HepG2 (cell line): ENCODE measurements at regions not wholly inside any gene's neighbourhood (a gene's known extent, or its start where the extent isn't known, plus 50 kb on each side); places are given as distances from the start of the nearest gene placed in this dataset.
"Not testable (repeated sequence)": the region's sequence is repeated elsewhere in the genome, so short reads cannot be mapped to it uniquely, and the experiment has no call there.

Experiments
- ATAC-seq: fragments of 200-7000 bp; cut with Tn5 transposase; 3 replicates; pipeline ENCODE4 v1.9.1; 2020; ENCODE audit warnings: mild to moderate bottlenecking, moderate library complexity
- BruUV-seq: library from RNA; stranded (reverse); fragments of 400-500 nt; replicated peaks from 2 replicates; lab custom pipeline; 2021; lab: Mats Ljungman, UMichigan
- CTCF ChIA-PET: fragments of 300-600 bp; formaldehyde crosslinking; extraction: SDS; loops from one replicate; lab custom pipeline; 2021; ENCODE audit warnings: low total read pairs, inconsistent platforms, low intra/inter-chr PET ratio; lab: Yijun Ruan, JAX
- POLR2A ChIA-PET: fragments of 350-600 bp; sonication (Branson Sonifier 250); formaldehyde crosslinking; loops from one replicate; lab custom pipeline; 2020; ENCODE audit warnings: antibody characterized with exemption, inconsistent platforms; lab: Yijun Ruan, JAX
- DNase-seq: peaks from one replicate; pipeline ENCODE4 v3.0.0-alpha.2; 2015; ENCODE audit warnings: low spot score
- FAIRE-seq: peaks from 3 replicates; lab custom pipeline; 2011; peaks lifted over from hg19 to GRCh38; lab: Jason Lieb, UNC
- H2AFZ ChIP-seq: one replicate; pipeline ENCODE4 v1.6.1; 2011; ENCODE audit warnings: low read length, inconsistent platforms
- H3K27ac ChIP-seq: fragments of 300-600 bp; 3 replicates; pipeline ENCODE4 v1.8.0; 2011; ENCODE audit warnings: mixed run types, mild to moderate bottlenecking, mixed read lengths, low read length, inconsistent platforms; ENCODE audit not compliant: insufficient read depth; ENCODE audit errors: extremely low read length
- H3K27me3 ChIP-seq, 2 experiments: fragments of 200-600 bp in 1 of 2; 2 replicates in 1 of 2; 3 replicates in 1 of 2; pipeline versions ENCODE4 v1.6.0 to v1.8.0; 2011; ENCODE audit warnings: low read length in 2 of 2, mild to moderate bottlenecking in 2 of 2, moderate library complexity in 2 of 2, inconsistent platforms in 1 of 2; ENCODE audit not compliant: insufficient read depth in 2 of 2, control insufficient read depth in 1 of 2
- H3K36me3 ChIP-seq, 2 experiments: fragments of 200-600 bp in 1 of 2; replicated peaks in 1 of 2; 2 replicates in 1 of 2; 3 replicates in 1 of 2; pipeline versions ENCODE4 v1.5.1 to v1.8.0; 2011; ENCODE audit warnings: low read length in 2 of 2, inconsistent platforms in 1 of 2; ENCODE audit not compliant: insufficient read depth in 2 of 2, control insufficient read depth in 1 of 2
- H3K4me1 ChIP-seq: 2 replicates; pipeline ENCODE4 v1.5.1; 2012; ENCODE audit warnings: low read length, inconsistent platforms; ENCODE audit not compliant: insufficient read depth
- H3K4me2 ChIP-seq: 2 replicates; pipeline ENCODE4 v1.6.0; 2011; ENCODE audit warnings: low read depth, low read length, inconsistent platforms
- H3K4me3 ChIP-seq, 3 experiments: fragments of 200-600 bp in 1 of 3; sonication (generic), shearing (Covaris generic) in 1 of 3; replicated peaks in 1 of 3; 2 replicates each; pipeline ENCODE4 v1.5.1; 2011 to 2016; ENCODE audit warnings: low read length in 3 of 3, inconsistent platforms in 2 of 3, low read depth in 2 of 3, mild to moderate bottlenecking in 2 of 3, control low read depth in 1 of 3, mixed read lengths in 1 of 3; ENCODE audit not compliant: insufficient read depth in 1 of 3
- H3K79me2 ChIP-seq: one replicate; pipeline ENCODE4 v1.6.1; 2011; ENCODE audit warnings: low read length, inconsistent platforms; ENCODE audit not compliant: insufficient read depth
- H3K9ac ChIP-seq: 2 replicates; pipeline ENCODE4 v1.6.0; 2011; ENCODE audit warnings: mild to moderate bottlenecking, low read depth, low read length, inconsistent platforms; ENCODE audit not compliant: insufficient read depth
- H3K9me3 ChIP-seq: 2 replicates; pipeline ENCODE4 v1.5.1; 2012; ENCODE audit warnings: mild to moderate bottlenecking, low read length
- H4K20me1 ChIP-seq: 2 replicates; pipeline ENCODE4 v1.6.0; 2011; ENCODE audit warnings: inconsistent platforms, mild to moderate bottlenecking, low read length, moderate library complexity; ENCODE audit not compliant: insufficient read depth
- ATF7 ChIP-seq, 2 experiments: fragments of 450-650 bp in 1 of 2; sonication (generic) in 1 of 2; formaldehyde crosslinking in 1 of 2; IDR thresholded peaks; 2 replicates each; pipeline versions ENCODE4 v1.4.0 to v1.6.1; 2016 to 2020; ENCODE audit warnings: antibody characterized with exemption in 1 of 2, mild to moderate bottlenecking in 1 of 2, missing genetic modification reagents in 1 of 2
- CREB1 ChIP-seq, 2 experiments: fragments of 450-650 bp in 1 of 2; IDR thresholded peaks; 2 replicates each; pipeline ENCODE4 v1.6.1; 2016 to 2017; ENCODE audit warnings: control low read depth in 1 of 2, mild to moderate bottlenecking in 1 of 2, missing compliant biosample characterization in 1 of 2, missing genetic modification characterization in 1 of 2
- WGBS: methylation state at CpG from one replicate; pipeline ENCODE4 v1.1.6; 2017; ENCODE audit warnings: low lambda C conversion rate; 5-methylcytosine and 5-hydroxymethylcytosine counted together
- in situ Hi-C: cut with HindIII; loops from 2 replicates; pipeline ENCODE4 v1.10.0; 2017; ENCODE audit warnings: low pct_unique_long_range_greater_than_20kb; ENCODE audit not compliant: extremely low pct_ligation_motif_present
- intact Hi-C: fragments of 100-400 bp; cut with micrococcal nuclease; formaldehyde crosslinking; loops from one replicate; pipeline ENCODE4 v1.10.0; 2022; ENCODE audit not compliant: unreplicated experiment
- TF ChIP-seq, protein P1 (sequence below): sonication (generic); formaldehyde crosslinking; conservative IDR thresholded peaks from 2 replicates; pipeline ENCODE4 v1.4.0; 2020; ENCODE audit warnings: mild to moderate bottlenecking, missing genetic modification reagents, moderate library complexity

DNA sequence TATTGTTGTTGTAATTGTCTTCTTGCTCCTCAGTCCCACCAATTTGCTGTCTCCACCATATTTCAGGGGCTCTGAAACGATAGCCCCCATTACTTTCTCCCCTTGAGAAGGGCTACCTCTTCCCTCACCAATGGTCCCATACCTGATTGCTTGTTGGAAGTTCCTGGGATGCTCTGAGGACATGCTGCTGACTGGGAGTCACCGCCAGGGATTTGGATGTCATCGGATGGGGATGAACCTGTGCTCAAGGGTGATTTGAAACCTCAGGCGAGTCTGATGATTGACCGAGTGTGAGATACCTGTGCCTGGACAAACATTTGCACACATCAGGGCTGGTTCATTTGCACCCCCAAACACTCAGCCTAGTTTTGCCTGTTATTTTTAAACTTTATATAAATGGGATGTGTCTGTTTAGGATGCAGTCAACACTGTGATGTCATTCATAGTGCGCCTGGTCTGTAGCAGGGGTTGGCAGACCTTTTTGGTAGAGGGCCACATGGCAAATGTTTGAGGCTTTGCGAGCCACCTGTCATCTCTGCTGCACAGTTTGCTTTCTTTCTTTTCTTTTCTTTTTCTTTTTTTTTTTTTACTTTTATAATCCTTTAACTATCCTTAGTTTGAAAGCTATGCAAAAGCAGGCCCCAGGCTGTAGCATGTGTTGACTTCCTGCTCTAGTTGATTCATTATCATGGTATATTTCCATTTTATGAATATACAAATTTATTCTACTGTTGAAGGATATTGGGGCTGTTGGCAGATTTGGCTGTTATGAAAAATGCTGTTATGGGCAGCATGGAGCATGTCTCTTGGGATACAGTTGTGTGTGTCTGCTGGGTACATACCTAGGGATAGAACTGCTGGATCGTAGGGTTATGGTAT, 118.5 kb upstream of the PHACTR3 start:
- POLR2A ChIA-PET: no interaction called here
- 30% methylated on average over 8 of the region's 8 CpGs for WGBS
- Histone ChIP-seq H2AFZ (no peak overlapping the region), H3K9me3 (no peaks in the 10 kb centered on the region), H3K9ac (no peak overlapping the region), H3K4me1 (no peaks in the 10 kb centered on the region), H4K20me1 (no peaks in the 10 kb centered on the region), H3K27me3 (peaks cover 6 to 58% of the 10 kb centered on the region in 2 experiments; a peak in 4 of 5 replicates), H3K27ac (no peak overlapping the region), H3K36me3 (no peaks in the 10 kb centered on the region), H3K79me2 (no peaks in the 10 kb centered on the region), H3K4me3 (no peak overlapping the region), H3K4me2 (no peak overlapping the region)
- CTCF ChIA-PET: no interaction called here
- ATAC-seq: no peak
- in situ Hi-C loops: no loop called here
- TF ChIP-seq, protein P1, sequence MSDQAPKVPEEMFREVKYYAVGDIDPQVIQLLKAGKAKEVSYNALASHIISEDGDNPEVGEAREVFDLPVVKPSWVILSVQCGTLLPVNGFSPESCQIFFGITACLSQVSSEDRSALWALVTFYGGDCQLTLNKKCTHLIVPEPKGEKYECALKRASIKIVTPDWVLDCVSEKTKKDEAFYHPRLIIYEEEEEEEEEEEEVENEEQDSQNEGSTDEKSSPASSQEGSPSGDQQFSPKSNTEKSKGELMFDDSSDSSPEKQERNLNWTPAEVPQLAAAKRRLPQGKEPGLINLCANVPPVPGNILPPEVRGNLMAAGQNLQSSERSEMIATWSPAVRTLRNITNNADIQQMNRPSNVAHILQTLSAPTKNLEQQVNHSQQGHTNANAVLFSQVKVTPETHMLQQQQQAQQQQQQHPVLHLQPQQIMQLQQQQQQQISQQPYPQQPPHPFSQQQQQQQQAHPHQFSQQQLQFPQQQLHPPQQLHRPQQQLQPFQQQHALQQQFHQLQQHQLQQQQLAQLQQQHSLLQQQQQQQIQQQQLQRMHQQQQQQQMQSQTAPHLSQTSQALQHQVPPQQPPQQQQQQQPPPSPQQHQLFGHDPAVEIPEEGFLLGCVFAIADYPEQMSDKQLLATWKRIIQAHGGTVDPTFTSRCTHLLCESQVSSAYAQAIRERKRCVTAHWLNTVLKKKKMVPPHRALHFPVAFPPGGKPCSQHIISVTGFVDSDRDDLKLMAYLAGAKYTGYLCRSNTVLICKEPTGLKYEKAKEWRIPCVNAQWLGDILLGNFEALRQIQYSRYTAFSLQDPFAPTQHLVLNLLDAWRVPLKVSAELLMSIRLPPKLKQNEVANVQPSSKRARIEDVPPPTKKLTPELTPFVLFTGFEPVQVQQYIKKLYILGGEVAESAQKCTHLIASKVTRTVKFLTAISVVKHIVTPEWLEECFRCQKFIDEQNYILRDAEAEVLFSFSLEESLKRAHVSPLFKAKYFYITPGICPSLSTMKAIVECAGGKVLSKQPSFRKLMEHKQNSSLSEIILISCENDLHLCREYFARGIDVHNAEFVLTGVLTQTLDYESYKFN (CRISPR knock-in tag): no peak
- TF ChIP-seq ATF7 (IDR thresholded peaks at IDR 0.05) (0 out of 2 replicates have a peak, but pooled peaks have one; percentile 11), ATF7 (CRISPR knock-in tag; IDR thresholded peaks at IDR 0.05) (no peak), CREB1 (IDR thresholded peaks at IDR 0.05) (peak; percentile 40), CREB1 (CRISPR knock-in tag; IDR thresholded peaks at IDR 0.05) (no peak)
- no peak for DNase-seq
- FAIRE-seq: no peak
- no TSS peak for BruUV-seq
- intact Hi-C loops: no loop called here

DNA sequence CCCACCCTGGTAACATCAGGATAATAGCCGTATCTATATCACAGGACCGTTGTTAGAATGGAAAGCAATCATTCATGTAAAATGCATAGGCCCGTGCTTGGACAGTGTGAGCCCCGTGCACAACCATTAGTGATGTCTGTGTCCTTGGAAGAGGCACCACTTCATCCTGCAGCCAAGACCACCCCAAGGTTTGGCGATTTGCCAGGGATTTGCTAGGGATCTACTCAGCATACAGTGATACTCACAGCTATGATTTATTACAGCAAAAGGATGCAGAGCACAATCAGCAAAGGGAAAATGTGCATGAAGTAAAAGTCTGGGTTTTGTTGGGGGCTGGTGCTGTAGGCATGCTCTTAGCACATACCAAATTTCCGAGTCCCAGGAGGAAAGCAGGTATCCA, 115.9 kb upstream of the PHACTR3 start:
- H3K79me2 ChIP-seq, H3K9me3 ChIP-seq, H4K20me1 ChIP-seq, FAIRE-seq, CTCF ChIA-PET, H3K9ac ChIP-seq, H2AFZ ChIP-seq, BruUV-seq, in situ Hi-C loops, H3K4me3 ChIP-seq, intact Hi-C loops, H3K27ac ChIP-seq, H3K4me1 ChIP-seq, DNase-seq, POLR2A ChIA-PET, H3K36me3 ChIP-seq, ATAC-seq, H3K4me2 ChIP-seq: not testable (repeated sequence)
- 20% methylated on average over 5 of the region's 6 CpGs for WGBS
- H3K27me3 ChIP-seq: peaks cover 7 to 52% of the 10 kb centered on the region in 2 experiments
